Mesothelial cell of epicardium (in vitro differentiated cells): ENCODE measurements at regions not wholly inside any gene's neighbourhood (a gene's known extent, or its start where the extent isn't known, plus 50 kb on each side); places are given as distances from the start of the nearest gene placed in this dataset.

Source experiments
- DNase-seq, 2 experiments: peaks; one replicate each; pipeline ENCODE4 v3.0.0; 2021; ENCODE audit warnings: low spot score in 2 of 2; ENCODE audit not compliant: unreplicated experiment in 2 of 2
- H3K27ac Mint-ChIP-seq: 2 replicates; pipeline ENCODE4 v1.8.0; 2021; ENCODE audit warnings: mixed read lengths
- H3K27me3 Mint-ChIP-seq: 2 replicates; pipeline ENCODE4 v1.8.0; 2021; ENCODE audit warnings: low read depth, mixed read lengths
- H3K36me3 Mint-ChIP-seq: 2 replicates; pipeline ENCODE4 v1.8.0; 2021; ENCODE audit warnings: mixed read lengths
- H3K4me1 Mint-ChIP-seq: 2 replicates; pipeline ENCODE4 v1.8.0; 2021; ENCODE audit warnings: mixed read lengths
- H3K4me3 Mint-ChIP-seq: 2 replicates; pipeline ENCODE4 v1.8.0; 2021; ENCODE audit warnings: mild to moderate bottlenecking, moderate library complexity, mixed read lengths
- H3K9me3 Mint-ChIP-seq: 2 replicates; pipeline ENCODE4 v1.8.0; 2021; ENCODE audit warnings: mixed read lengths
- TF ChIP-seq, protein P1 (sequence below): fragments of 200-600 bp; sonication (generic); IDR thresholded peaks from one replicate; pipeline ENCODE4 v1.5.0; 2021; ENCODE audit warnings: antibody characterized with exemption; ENCODE audit not compliant: unreplicated experiment

DNA sequence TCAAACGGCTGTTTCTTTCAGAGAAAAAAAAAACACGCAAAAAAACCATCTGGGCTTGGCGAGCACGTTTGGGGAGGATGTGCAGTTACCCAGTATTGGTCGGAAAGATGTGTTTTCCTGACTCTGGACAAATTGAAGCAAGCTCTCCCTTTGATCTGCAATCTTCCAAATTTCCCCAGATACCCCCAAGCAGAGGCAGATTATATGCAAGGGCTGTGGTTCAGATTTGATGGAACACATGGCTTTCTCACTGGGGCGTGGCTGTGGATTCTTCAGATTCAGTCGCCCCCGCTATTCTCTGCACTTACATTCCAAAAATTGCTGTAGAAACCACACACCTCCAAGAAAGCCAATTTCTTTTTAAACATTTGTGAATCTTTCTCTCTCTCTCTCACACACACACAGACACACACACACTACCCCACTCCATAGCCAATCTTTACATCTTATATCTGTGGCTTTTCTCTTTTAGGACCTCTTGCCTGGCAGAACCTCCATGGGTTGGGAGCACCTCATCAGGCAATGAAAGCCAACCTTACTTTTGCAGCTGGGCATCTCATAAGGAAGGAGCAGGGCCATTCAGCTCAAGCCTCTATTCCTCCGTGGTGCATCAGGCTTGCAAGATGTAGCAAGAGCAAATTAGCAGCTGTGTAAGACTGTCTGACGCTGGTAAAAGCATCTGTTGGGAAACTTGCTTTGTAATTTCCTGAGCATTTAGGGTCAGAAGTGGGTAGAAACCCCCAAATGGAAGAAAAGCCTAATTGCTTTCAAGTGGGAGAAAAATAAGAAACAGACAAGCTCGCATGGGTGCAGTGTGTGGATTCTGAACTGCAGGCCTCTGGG is 103.9 kb upstream of the FAM20A start:
- Mint-ChIP-seq H3K27ac (no peak overlapping the region), H3K4me3 (no peak overlapping the region), H3K4me1 (peaks cover 13% of the 10 kb centered on the region), H3K27me3 (no peaks in the 10 kb centered on the region), H3K9me3 (no peaks in the 10 kb centered on the region), H3K36me3 (no peaks in the 10 kb centered on the region)
- DNase-seq: no peak
- TF ChIP-seq, protein P1, sequence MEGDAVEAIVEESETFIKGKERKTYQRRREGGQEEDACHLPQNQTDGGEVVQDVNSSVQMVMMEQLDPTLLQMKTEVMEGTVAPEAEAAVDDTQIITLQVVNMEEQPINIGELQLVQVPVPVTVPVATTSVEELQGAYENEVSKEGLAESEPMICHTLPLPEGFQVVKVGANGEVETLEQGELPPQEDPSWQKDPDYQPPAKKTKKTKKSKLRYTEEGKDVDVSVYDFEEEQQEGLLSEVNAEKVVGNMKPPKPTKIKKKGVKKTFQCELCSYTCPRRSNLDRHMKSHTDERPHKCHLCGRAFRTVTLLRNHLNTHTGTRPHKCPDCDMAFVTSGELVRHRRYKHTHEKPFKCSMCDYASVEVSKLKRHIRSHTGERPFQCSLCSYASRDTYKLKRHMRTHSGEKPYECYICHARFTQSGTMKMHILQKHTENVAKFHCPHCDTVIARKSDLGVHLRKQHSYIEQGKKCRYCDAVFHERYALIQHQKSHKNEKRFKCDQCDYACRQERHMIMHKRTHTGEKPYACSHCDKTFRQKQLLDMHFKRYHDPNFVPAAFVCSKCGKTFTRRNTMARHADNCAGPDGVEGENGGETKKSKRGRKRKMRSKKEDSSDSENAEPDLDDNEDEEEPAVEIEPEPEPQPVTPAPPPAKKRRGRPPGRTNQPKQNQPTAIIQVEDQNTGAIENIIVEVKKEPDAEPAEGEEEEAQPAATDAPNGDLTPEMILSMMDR: no peak

DNA sequence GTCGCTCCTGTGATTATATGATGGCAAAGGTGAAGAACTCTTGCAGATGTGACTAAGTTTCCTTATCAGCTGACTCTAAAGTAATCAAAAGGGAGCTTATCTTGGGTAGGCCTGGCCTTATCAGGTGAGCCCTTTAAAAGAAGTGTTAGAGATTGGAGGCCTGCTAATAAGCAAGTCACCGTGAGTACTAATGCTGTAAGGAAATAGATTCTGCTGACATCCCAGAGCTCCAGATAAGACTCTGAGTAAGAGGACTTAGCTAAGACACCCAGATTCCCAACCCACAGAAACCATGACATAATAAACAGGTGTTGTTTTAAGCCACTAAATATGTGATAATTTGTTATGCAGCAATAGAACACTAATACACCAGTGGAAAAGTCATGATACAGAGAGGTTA is 99.9 kb upstream of the FAM20A start:
- TF ChIP-seq, protein P1: no peak
- Mint-ChIP-seq H3K4me1 (peaks cover 18% of the 10 kb centered on the region), H3K4me3 (no peak overlapping the region), H3K27me3 (no peaks in the 10 kb centered on the region), H3K36me3 (no peaks in the 10 kb centered on the region), H3K27ac (no peak overlapping the region), H3K9me3 (peaks cover 2% of the 10 kb centered on the region)
- no peak for DNase-seq

DNA sequence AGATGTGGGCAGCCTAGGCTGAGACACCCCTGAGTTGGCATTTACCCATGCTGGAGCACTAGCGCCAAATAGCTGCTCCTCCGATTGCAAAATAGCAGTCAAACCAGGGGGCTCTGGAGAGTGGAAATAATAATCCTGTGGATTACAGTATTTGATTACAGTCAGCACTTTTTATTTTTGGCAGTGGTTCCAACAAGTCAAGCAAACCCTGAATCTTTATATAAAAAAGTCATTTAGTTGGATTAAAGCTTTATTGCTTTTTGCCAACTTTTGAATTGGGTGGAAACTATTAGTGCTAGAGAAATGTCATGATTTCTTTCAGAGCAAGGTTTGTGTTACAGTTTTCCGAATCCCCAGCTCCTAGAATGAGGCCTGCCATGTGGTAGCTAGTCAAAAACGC is 99.3 kb upstream of the FAM20A start:
- no peaks in the 10 kb centered on the region for H3K36me3 Mint-ChIP-seq
- no peak for DNase-seq
- H3K9me3 Mint-ChIP-seq: peaks cover 7% of the 10 kb centered on the region
- peaks cover 18% of the 10 kb centered on the region for H3K4me1 Mint-ChIP-seq
- H3K27me3 Mint-ChIP-seq: no peaks in the 10 kb centered on the region
- TF ChIP-seq, protein P1: no peak
- H3K4me3 Mint-ChIP-seq: no peak overlapping the region
- no peak overlapping the region for H3K27ac Mint-ChIP-seq

DNA sequence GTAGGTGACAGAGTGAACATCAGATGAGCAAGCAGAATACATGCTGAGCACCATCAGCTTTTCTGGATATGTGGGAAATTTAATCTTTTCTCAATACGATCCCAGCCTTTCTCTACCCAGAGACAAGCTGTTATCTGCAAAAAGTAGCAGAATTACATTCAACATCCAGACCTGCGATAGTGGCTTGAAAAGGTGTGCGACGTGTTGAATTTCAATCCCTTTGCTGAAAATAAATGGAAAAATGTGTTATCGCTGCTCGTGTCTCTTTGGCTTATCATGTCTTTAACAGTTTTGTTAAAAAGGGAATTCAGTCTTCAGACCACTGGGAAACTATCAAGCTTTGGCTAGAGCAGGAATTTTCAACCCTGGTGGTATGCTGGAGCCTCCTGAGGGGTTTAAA is 98.8 kb upstream of the FAM20A start:
- DNase-seq: no peak
- no peak overlapping the region for H3K4me3 Mint-ChIP-seq
- TF ChIP-seq, protein P1: no peak
- H3K27ac Mint-ChIP-seq: no peak overlapping the region
- no peaks in the 10 kb centered on the region for H3K36me3 Mint-ChIP-seq
- peaks cover 7% of the 10 kb centered on the region for H3K9me3 Mint-ChIP-seq
- H3K4me1 Mint-ChIP-seq: peaks cover 15% of the 10 kb centered on the region
- no peaks in the 10 kb centered on the region for H3K27me3 Mint-ChIP-seq

DNA sequence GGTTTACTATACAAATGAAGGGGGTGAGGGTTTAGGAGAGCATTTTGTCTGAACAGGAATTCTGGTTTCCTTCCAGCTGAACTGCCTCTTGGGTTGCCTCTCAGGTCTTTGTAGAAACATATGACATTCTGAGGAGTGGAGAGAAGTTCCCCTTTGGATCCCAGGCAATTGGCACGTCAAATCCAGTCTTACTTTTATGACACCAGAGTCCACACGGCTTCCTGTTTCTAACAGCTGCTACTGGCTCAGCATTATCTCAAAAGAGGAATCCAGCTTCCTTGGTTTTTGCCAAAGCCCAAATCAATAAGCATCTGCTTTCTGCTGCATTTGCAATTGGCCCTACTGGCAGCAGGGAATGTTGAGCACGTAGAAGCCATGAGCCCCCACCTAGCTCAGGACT is 97.6 kb upstream of the FAM20A start:
- DNase-seq: no peak
- TF ChIP-seq, protein P1: no peak

More for the DNA sequence above, 97.6 kb upstream of the FAM20A start:
- H3K4me3 Mint-ChIP-seq: no peak overlapping the region
- no peaks in the 10 kb centered on the region for H3K27me3 Mint-ChIP-seq
- peak overlapping the region; percentile 41 for H3K27ac Mint-ChIP-seq
- H3K36me3 Mint-ChIP-seq: no peaks in the 10 kb centered on the region
- peaks cover 7% of the 10 kb centered on the region for H3K9me3 Mint-ChIP-seq
- peaks cover 12% of the 10 kb centered on the region for H3K4me1 Mint-ChIP-seq
